CD4-positive, alpha-beta T cell treated with Interleukin-4 for 4 hours (primary cell): ENCODE measurements at regions not wholly inside any gene's neighbourhood (a gene's known extent, or its start where the extent isn't known, plus 50 kb on each side); places are given as distances from the start of the nearest gene placed in this dataset.
"Not testable (repeated sequence)": the region's sequence is repeated elsewhere in the genome, so short reads cannot be mapped to it uniquely, and the experiment has no call there.

Source experiments
- DNase-seq: peaks from one replicate; pipeline ENCODE4 v3.0.0-alpha.2; 2020

- no peak for DNase-seq
Observed at GRCh38 chr5:24999732-25000131, 355.0 kb upstream of the CDH10 start.

- no peak for DNase-seq
Observed at GRCh38 chr5:24998641-24999040, 353.9 kb upstream of the CDH10 start.

- DNase-seq, result no peak
Observed at GRCh38 chr5:24986326-24986725, 341.5 kb upstream of the CDH10 start.

GRCh38 chr5:24978552-24978951 is 333.8 kb upstream of the CDH10 start:
- DNase-seq, result not testable (repeated sequence)

- DNase-seq, result no peak
Observed at GRCh38 chr5:24963611-24964010, 318.8 kb upstream of the CDH10 start.

- no peak for DNase-seq
Observed at GRCh38 chr5:24923400-24923799, 278.6 kb upstream of the CDH10 start.

GRCh38 chr5:24918676-24919075 is 273.9 kb upstream of the CDH10 start:
- DNase-seq, result no peak

- DNase-seq, result no peak
Observed at GRCh38 chr5:24916863-24917262, 272.1 kb upstream of the CDH10 start.

- no peak for DNase-seq
Observed at GRCh38 chr5:24909210-24909609, 264.4 kb upstream of the CDH10 start.

- DNase-seq, result no peak
Observed at GRCh38 chr5:24906689-24907088, 261.9 kb upstream of the CDH10 start.

- DNase-seq, result no peak
Observed at GRCh38 chr5:24904981-24905517, 260.3 kb upstream of the CDH10 start.

- no peak for DNase-seq
Observed at GRCh38 chr5:24899180-24899579, 254.4 kb upstream of the CDH10 start.

- DNase-seq, result no peak
Observed at GRCh38 chr5:24864244-24864643, 219.5 kb upstream of the CDH10 start.

GRCh38 chr5:24862117-24862516 is 217.3 kb upstream of the CDH10 start:
- no peak for DNase-seq

- DNase-seq, result no peak
Observed at GRCh38 chr5:24855485-24855884, 210.7 kb upstream of the CDH10 start.

- DNase-seq, result no peak
Observed at GRCh38 chr5:24854850-24855249, 210.1 kb upstream of the CDH10 start.

- DNase-seq, result no peak
Observed at GRCh38 chr5:24854350-24854749, 209.6 kb upstream of the CDH10 start.

- DNase-seq, result no peak
Observed at GRCh38 chr5:24850926-24851486, 206.2 kb upstream of the CDH10 start.

- DNase-seq, result no peak
Observed at GRCh38 chr5:24849210-24849609, 204.4 kb upstream of the CDH10 start.

GRCh38 chr5:24831989-24832388 is 187.2 kb upstream of the CDH10 start:
- no peak for DNase-seq

- no peak for DNase-seq
Observed at GRCh38 chr5:24823625-24824024, 178.8 kb upstream of the CDH10 start.

GRCh38 chr5:24819841-24820240 is 175.1 kb upstream of the CDH10 start:
- no peak for DNase-seq

- no peak for DNase-seq
Observed at GRCh38 chr5:24817966-24818365, 173.2 kb upstream of the CDH10 start.

- no peak for DNase-seq
Observed at GRCh38 chr5:24816206-24816605, 171.4 kb upstream of the CDH10 start.

GRCh38 chr5:24805230-24805629 is 160.5 kb upstream of the CDH10 start:
- no peak for DNase-seq
